PFSK-1 (cell line): ENCODE measurements at regions not wholly inside any gene's neighbourhood (a gene's known extent, or its start where the extent isn't known, plus 50 kb on each side); places are given as distances from the start of the nearest gene placed in this dataset.

Source experiments
- FOXP2 ChIP-seq: optimal IDR thresholded peaks from 2 replicates; pipeline ENCODE3; 2011; ENCODE audit warnings: borderline replicate concordance, control low read depth, inconsistent platforms; ENCODE audit not compliant: insufficient read depth; ENCODE audit errors: extremely low read length, extremely low read depth
- POLR2AphosphoS5 ChIP-seq: IDR thresholded peaks from 2 replicates; pipeline ENCODE4 v1.6.1; 2012; ENCODE audit warnings: low read depth, mild to moderate bottlenecking, control low read depth, low read length, moderate library complexity
- SIN3A ChIP-seq: IDR thresholded peaks from 2 replicates; pipeline ENCODE4 v1.6.1; 2012; ENCODE audit warnings: mild to moderate bottlenecking, low read length, moderate library complexity, borderline replicate concordance; ENCODE audit not compliant: insufficient read depth
- TAF1 ChIP-seq: IDR thresholded peaks from 2 replicates; pipeline ENCODE4 v1.6.1; 2012; ENCODE audit warnings: low read length, control low read depth, borderline replicate concordance; ENCODE audit not compliant: insufficient read depth
- TF ChIP-seq, protein P1 (sequence below), 2 experiments: IDR thresholded peaks; 2 replicates each; pipeline versions ENCODE4 v1.6.1 to v1.8.0; 2011 to 2012; ENCODE audit warnings: low read depth in 2 of 2, low read length in 2 of 2, control low read depth in 1 of 2, inconsistent platforms in 1 of 2, mild to moderate bottlenecking in 1 of 2, moderate library complexity in 1 of 2; ENCODE audit not compliant: insufficient read depth in 1 of 2

DNA sequence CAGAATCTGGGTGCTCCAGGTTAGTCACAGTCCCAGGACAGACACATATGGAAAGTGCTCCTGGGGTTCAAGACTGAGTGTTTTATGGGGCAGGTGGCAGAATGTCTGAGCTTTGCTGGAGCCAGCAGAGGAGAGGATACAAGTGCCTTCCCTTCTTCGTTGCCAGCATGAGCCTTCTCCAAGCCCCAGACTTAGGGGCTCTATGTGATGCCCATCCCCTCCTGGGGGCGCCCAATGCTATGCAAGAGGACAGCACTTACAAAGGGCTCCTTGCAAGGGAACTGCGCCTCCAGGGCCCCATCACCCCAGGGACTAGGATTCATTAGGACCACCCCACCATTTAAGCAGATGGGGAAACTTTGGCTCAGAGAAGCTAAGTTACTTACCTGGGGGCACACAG is 581.9 kb downstream of the BUD13 start:
- TF ChIP-seq TAF1 (no peak), POLR2AphosphoS5 (no peak), SIN3A (no peak), FOXP2 (no peak)
- TF ChIP-seq, protein P1, sequence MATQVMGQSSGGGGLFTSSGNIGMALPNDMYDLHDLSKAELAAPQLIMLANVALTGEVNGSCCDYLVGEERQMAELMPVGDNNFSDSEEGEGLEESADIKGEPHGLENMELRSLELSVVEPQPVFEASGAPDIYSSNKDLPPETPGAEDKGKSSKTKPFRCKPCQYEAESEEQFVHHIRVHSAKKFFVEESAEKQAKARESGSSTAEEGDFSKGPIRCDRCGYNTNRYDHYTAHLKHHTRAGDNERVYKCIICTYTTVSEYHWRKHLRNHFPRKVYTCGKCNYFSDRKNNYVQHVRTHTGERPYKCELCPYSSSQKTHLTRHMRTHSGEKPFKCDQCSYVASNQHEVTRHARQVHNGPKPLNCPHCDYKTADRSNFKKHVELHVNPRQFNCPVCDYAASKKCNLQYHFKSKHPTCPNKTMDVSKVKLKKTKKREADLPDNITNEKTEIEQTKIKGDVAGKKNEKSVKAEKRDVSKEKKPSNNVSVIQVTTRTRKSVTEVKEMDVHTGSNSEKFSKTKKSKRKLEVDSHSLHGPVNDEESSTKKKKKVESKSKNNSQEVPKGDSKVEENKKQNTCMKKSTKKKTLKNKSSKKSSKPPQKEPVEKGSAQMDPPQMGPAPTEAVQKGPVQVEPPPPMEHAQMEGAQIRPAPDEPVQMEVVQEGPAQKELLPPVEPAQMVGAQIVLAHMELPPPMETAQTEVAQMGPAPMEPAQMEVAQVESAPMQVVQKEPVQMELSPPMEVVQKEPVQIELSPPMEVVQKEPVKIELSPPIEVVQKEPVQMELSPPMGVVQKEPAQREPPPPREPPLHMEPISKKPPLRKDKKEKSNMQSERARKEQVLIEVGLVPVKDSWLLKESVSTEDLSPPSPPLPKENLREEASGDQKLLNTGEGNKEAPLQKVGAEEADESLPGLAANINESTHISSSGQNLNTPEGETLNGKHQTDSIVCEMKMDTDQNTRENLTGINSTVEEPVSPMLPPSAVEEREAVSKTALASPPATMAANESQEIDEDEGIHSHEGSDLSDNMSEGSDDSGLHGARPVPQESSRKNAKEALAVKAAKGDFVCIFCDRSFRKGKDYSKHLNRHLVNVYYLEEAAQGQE (IDR thresholded peaks at IDR 0.05; ENCODE audit: insufficient read depth in 1 of 2, low read depth in 2 of 2, low read length in 2 of 2): no peak

GRCh38 chr11:116189408-116190170 is 583.2 kb downstream of the BUD13 start:
- no peak for TF ChIP-seq FOXP2
- TF ChIP-seq SIN3A: no peak
- no peak for TF ChIP-seq TAF1
- TF ChIP-seq POLR2AphosphoS5: no peak
- TF ChIP-seq, protein P1 (IDR thresholded peaks at IDR 0.05; ENCODE audit: insufficient read depth in 1 of 2, low read depth in 2 of 2, low read length in 2 of 2): no peak

GRCh38 chr11:116188350-116188749 is 584.4 kb downstream of the BUD13 start:
- no peak for TF ChIP-seq TAF1
- no peak for TF ChIP-seq SIN3A
- TF ChIP-seq POLR2AphosphoS5: no peak
- TF ChIP-seq, protein P1 (IDR thresholded peaks at IDR 0.05; ENCODE audit: insufficient read depth in 1 of 2, low read depth in 2 of 2, low read length in 2 of 2): no peak
- TF ChIP-seq FOXP2: no peak

DNA sequence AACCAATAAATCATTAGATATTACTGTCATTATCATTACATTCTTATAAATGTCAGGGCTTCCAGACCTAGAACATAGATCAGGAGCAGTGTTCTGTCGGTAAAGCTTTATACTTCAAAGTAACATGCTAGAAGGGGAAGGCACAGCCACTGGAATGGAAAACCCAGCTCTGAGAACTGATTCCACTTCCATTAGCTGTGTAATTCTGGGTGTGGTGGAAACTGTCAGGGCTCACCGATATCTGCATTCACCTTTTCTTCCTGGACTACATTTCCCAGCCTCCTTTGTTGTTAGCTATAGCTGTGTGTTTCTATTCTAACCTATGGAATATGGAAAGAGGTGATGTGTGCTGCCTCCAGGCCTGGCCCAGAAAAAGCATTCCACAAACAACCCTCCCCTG is 585.8 kb downstream of the BUD13 start:
- TF ChIP-seq POLR2AphosphoS5 (no peak), SIN3A (no peak), FOXP2 (no peak), TAF1 (no peak)
- TF ChIP-seq, protein P1 (IDR thresholded peaks at IDR 0.05; ENCODE audit: insufficient read depth in 1 of 2, low read depth in 2 of 2, low read length in 2 of 2): no peak
